GM19455 (cell line): ENCODE measurements at regions not wholly inside any gene's neighbourhood (a gene's known extent, or its start where the extent isn't known, plus 50 kb on each side); places are given as distances from the start of the nearest gene placed in this dataset.

Experiments used
- ATAC-seq: cut with Tn5 transposase; IDR thresholded peaks from one replicate; pipeline ENCODE4 v1.9.1; 2021; ENCODE audit not compliant: unreplicated experiment

DNA sequence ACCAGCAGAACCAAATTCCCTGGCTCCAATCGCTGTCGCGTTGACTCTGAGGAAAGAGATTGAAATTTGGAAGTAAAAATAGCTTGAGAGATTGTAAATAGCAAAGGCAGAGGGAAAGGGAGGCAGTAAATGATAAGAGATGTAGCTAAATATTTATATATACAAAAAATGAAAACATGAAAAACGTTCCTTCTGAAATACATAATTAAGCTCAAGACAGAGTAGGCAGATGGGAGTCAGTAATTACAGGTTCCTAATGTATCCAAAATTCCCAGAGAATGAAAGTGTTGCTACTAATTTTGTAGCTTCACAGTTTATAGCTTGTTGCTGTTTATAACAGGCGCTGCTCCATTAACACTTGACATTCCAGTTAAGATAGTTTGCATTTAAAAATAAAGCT lies 648.7 kb downstream of the KCNA4 start:
- ATAC-seq: no peak

DNA sequence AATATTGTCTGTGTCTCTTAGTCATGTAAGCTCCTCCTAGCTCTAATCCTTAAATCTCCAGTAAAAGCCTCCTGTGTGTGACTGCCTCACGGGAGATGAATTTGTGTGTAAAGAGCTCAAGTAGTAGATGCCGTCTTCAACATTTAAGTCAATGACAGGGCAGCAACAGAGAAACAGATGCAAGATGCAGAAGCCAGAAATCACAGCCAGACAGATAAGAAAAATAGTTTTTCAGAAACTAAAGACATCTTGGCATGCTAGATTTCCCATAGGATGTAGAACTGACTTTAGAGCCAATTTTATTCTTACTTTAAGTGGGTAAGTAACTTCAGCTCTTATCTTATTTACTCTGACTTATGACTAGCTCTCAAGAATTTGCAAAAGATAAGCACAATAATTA lies 652.8 kb downstream of the KCNA4 start:
- no peak for ATAC-seq

DNA sequence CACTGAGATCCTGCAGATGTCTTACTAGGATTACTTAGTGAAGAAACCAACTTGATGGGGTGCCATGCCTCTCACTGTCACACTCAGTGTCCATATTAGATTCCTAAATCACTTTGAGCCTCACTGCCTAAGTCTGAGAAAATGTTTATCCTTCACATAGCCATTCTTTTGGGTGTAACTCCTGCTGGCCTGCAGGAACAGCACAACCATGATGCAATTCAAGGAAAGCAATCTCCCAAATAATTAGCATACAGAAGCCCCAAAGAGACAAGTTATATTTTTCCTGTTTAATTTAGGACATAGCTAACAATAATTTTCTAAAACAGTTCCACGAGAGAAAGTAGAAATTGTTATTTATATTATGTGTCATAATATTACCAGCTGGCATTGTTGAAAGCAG lies 655.5 kb downstream of the KCNA4 start:
- ATAC-seq: no peak

DNA sequence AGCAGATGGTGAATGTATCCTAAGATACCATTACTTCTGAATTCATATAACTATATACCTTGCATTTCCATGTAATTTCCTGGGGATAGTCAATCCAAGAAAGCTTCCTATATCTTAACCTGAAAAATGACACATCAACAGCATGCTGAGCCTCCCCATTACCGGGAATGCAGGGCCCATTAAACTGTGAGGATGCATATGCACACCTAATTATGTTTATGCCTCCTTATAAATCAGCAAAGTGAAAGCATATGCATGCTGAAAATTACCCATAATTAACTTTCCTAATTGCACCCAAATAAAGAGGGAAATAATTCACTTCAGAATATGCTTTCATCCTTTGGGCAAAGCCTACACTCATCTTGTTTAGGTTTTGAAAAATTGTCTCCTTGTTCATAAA lies 663.0 kb downstream of the KCNA4 start:
- ATAC-seq: no peak

DNA sequence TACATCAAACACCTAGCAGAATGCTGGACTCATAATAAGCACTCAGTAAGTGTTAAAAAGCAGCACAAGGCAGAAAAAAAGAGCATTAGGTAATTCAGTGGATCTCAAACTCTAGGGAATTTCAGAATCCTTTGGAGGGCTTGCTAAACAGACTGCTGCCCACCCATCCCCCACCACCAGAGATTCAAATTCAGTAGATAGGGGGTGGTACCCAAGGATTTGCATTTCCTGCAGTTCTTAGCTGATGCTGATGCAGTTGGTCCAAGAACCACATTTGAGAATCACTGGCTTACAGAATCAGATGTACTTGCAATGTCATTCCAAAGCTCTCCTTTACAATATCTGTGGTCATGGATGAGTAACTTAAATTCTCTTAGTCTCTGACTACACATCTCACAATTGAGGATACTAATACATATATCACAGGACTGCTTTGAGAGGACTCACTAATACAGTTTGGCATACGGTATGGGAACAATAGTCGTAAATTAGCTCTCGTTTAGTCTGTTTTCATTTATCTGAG lies 664.5 kb downstream of the KCNA4 start:
- ATAC-seq: no peak

DNA sequence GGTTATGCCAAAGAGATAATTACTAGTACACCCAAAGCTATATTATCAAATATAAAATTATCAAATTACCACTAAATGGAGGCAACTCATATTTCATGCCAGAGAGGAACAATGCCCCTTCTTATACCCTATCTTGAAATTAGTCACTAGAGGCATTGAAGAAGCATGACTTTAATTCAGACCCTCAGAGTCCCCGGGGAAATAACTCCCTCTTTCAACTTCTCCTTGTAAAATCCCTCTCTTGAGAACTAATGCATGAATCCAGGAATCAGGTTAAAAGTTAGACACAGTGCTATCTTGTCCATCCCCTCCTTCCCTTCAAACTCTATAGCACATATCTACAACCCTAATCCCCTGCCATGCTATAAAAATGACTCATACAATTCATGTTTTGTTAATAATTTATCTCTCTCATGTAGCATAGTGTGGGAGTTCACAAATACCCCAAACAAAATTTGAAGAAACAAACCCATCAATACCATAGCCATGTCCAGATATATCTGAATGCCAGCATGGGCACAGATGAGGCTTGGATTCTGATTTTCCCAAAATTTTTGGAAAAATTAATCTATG lies 665.4 kb downstream of the KCNA4 start:
- no peak for ATAC-seq

DNA sequence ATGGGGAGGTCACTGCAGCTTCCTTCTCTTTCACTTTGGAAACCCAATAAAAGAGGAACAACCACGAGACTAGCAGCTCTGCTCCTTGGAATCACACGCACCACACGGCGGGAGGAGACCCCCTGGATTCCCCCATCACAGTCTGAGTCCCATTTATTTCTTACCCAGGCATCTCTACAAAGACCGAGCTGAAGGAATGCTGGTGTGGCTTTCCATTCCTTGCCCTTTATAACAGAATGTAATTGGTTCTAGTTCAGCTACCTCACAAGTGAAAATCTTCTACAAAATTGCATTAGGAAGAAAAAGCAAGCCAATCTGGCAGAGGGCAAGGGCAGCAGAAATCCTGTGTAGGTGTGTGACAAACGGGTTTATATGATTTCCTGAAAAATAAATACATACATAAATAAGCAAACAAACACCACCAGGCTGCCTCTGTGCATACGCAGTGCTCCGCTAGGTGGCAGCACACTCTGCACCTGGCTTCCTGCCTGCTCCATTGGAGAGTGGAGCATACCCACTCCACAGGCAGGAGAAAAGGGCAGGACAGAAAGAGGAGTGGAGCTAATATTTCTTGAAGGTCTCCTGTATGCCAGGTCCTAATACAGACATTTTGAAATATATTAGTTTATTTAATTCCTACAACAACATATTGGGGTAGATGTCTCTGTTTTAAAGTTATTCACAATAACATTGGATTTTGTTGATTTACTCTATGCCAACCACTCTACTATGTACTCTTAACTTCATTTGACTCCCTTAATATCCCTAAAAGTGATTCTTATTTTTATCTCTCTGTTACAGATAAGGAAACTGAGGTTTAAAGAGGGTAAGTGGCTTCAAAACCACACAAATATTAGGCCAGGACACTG lies 673.1 kb downstream of the KCNA4 start:
- peak; percentile 98 for ATAC-seq

DNA sequence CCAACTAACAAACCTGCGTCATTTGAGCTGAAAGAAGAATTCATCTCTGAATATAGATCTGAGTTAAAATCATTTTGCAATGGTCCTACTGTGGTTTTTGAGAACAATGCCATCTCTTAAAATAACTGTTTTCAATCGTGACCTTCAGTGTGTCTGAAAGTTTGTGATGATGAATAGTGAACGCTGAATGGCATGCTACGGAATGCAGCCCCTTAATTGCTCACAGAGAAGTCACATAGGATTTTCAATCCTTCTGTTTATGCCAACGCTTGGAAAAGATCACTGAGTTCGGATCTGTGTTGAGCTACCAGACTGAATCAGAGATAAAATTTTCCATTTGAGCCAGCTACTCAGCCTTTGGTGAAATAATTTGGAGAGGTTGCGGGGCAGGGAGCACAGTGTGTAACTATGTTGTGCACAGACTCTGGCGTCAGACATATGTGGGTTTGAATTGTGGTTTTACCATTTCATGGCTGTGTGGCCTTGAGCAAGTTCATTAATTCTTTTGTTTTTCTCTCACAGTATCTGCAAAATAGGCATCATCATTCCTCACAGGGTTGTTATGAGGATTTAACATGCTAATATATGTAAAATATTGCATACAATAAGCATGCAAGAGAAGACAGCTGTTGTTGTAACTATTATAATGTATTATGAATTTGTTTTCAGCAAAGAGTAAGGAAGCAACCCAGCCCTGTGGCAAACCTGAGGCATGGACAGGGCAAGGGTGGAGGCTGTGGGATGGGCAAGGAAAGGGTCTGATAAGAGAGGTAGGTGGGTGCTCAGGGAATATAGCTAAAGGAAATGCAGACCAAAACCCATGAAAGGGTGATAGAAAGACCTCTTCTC lies 679.9 kb downstream of the KCNA4 start:
- ATAC-seq: no peak

DNA sequence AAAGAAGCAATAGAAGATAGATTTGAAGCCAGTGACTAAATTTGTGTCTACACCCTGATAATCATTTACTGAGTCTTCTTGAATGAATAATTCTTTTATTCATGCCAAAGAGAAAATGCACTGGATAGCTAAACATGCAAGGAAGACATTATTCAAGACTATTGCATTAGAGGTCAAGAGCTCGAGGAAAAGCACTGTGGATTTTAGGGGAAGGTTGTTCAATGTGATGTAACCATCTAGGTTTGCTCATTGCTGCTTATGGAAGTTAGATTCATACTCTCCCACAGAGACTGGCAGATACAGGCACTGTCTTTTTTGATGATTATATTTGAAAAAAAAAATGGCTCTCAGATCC lies 682.1 kb downstream of the KCNA4 start:
- ATAC-seq: no peak

DNA sequence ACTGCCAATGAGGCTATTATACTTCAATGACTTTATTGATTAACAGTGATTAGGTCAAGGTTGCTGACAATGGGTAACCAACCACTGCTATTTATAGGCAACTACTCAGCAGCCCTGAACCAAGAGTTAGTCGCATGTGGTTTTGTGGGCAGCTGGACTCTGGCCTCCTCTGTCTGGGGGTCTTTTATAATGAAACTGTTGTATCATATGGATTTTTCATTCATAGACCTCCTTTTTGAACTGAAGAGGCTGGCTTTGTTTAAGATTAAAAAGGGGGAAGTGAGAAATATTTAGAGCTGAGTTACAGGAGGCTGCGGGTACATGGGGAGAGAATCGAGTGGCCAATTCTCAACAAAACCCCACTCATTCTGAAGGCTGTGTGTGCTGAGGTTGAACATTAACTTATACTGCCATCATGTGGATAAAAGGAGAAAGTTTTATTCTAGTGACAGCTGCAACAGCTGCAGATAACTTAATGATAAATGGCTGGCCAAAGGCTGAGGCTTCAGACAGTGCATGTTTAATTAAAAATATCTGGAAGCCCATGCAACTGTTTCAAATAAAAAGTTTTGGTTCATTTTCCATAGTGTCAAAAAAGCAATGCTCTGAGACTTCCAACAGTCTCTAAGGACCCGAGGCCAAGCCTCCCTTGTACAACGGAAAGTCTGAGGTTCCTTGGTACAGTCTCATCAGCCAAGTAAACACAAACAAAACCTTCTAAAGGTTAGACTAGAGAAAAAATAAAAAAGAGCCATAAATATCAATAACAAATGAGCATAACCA lies 682.6 kb downstream of the KCNA4 start:
- peak; percentile 69 for ATAC-seq

DNA sequence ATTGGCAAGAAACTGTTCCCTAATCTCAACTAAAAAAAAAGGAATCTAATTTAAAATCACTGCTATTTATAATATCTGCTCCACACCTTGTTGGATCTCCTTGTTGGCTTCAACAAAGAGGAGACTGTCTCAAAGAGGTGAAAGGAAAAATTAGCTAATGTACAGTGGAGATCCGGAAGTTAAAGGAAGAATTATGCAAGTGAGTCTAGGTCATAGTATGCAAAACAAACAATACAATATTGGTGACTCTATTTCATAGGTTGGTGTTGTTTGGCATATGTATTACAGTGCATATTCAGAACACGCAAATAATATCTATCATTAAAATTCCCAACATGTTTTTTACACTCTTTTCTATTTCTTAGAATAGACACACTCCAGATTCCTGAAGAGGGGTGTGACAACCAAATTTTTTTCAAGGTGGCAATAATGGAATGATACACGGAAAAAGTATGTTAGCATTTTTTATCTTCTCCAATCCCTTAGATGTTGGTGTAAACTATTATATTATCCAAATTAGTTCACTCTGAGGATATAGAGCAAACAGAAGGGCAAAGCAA lies 685.3 kb downstream of the KCNA4 start:
- ATAC-seq: no peak

DNA sequence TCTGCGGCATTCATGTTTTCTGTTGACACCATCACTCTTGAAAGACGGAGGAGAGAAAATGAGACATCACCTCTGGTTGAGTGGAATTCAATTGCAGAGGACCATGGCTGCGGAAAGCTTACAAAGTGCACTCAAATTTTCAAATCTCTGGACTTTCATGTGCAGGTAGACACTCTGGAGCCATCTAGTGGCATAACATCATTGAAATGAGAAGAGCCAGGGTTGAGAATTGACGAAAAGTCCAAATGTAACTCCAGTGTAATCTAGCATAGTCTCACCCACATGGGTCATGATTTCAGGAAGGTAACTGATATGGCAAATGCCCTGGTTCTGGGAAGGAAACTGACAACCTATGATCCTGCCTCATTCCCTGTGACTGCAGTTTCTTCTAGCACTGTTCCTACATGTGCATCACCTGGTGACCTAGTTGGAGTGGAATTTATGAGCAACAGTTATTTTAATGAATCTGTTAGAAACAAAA lies 687.8 kb downstream of the KCNA4 start:
- ATAC-seq: no peak

DNA sequence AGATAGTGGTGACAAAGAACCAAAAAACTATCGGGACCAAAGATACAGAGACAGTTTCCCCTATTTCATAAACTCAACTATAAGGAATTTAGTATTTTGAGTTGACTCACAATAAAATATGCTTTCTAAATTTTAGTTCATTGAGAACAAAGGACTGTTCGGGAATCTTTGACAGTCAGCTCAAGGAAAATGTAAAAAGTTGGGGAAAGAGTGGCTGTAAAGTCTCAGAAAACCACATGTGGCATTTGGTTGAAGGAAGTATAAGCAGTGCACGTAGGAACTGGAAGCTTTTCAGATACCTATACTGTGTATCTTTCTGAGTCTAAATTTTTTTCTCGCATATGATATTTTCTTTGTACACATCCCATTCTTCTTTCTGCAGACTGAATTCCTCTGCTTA lies 688.9 kb downstream of the KCNA4 start:
- ATAC-seq: no peak

DNA sequence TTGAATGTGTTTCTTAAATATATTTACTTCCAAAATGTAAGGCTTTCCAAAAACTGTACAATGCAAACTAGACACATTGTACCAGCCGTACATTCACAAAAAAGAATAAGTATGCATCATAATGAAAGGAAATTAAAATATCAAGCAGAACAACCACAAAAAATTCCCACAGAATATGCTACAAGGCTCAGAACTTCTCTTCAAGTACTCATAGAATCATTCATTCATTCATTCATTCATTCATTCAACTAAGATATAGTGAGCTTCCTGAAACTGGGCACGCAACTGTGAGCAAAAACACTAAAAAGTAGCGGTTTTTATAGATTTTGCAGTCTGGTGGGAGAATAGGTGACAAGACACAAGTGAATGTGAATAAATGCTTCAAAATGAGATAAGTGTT lies 690.1 kb downstream of the KCNA4 start:
- ATAC-seq: no peak

DNA sequence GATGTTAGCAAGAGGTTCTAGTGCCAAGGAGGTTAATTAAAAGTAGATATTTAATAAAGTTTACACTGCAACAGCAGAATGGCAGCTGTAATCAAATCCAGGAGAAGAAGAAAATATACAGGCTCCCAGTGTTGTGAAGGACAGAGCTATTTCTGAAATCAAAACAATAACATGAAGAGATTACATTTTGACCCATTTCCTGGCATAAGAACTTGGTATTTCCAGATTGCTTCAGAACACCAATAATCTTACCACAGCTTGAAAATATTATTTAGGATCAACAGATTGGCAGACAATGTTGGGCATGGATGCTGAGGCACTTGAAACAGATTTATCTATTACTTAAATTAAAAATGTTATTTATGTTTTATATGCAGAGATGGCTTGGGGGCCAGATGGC lies 692.5 kb downstream of the KCNA4 start:
- no peak for ATAC-seq

DNA sequence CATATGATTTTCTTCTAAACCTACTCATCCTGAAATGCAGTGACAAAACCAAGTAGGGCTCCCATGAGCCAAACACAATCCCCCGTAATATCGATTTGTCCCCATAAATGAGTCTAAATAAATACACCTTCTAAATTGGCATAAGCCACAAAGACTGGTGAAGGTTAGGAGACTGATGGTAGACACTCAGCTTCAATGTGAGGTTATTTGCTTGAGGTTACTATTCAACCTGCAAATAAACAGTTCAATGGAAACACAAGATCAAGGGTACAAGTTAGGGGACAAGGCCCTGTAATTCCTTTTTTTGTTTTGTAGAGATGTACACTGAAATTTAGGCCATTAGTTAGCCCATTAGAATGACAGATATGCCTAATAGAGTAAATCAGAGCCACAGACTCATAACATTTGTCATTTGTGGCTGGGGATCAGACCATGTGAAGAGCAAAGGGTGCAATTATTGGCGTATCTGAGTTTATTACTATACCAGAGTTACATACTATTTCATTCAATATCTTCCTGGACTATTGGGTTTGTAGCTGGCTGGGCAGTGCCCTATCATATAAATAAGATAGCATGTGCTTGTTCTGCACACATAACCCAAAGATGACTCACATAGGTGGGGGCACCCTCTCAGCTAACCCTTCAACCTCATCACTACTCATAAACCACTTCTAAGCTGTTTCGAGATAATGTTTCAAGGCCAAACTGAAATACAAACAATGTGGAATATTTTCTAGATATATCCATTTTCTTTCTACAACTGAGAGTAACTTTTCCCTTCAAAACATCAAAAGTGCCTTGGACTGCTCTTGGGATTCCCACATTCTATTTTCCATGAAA lies 695.3 kb downstream of the KCNA4 start:
- no peak for ATAC-seq

DNA sequence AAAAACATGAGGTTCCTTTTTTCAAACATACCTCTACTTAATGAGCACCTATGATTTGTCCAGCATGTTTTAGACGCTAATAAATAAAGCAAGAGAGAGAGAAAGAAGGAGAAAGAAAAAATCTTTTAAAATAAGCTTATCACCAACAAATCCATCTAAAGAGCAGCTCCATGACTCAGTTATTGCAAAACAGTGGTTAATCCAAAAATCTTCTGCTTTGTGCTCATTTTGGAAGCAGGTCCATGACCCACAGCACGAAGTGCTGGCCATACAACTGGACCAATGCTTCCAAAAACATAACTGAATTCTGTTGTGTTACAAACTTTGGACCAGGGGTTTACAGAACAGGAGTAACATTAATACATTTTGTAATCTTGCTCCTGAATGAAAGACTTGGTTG lies 696.6 kb downstream of the KCNA4 start:
- no peak for ATAC-seq

DNA sequence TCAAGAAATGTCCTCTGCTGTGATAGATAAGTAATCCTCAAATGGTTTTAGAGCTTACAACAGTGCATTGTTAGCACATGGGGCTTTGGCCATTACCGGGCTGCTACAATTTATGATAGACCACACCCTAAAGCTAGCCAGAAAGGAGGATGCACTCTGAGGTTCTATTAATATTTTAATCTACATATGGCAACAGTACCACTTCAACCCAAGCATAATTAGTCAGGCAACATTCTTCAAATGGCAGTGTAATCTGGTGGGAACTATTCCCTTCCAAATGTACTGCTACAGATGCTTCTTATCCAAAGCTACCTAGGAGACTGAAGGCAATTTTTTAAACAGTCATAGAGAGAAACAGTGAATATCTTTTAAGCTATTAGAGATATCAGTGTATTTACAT lies 697.6 kb downstream of the KCNA4 start:
- ATAC-seq: no peak

DNA sequence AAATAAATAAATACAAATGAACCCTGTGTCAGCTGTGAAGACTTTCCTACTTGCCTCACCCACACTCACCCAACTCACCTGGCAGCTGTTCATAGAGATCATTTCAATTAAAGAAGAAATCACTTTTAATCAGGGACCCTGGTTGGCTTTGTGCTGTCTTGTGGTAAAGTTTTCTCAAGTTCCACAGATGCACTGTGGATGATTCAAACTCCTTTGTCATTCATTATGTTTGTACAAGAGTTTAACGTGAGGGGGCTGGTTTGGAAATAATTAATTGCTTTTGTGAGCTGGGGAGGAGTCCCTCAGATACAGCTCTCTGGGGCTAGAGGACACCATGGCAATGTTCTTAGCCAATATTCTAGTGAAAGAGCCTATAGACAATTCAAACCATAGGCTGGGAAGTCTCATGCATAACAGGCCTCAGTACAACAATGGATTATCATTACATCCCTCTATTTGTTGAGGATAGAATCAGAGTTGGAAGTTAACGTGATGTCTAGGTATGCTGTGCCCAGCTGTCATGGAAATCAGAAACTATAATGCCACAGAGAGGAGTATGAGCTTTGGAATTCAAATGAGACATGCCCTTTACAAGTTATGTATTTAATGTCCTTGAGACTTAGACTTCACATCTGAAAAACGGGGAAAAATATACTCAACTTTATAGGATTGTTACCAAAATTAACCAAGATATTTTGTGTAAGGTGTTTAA lies 698.5 kb downstream of the KCNA4 start:
- ATAC-seq: no peak
